ENCODE measurements at regions not wholly inside any gene's neighbourhood (a gene's known extent, or its start where the extent isn't known, plus 50 kb on each side); places are given as distances from the start of the nearest gene placed in this dataset.

- DNase-seq (ENCODE audit: low read depth) = no peak
- TF ChIP-seq CTCF (IDR thresholded peaks at IDR 0.05; ENCODE audit: control insufficient read depth, insufficient read depth, low read depth, low read length, missing control alignments) = no peak
- H3K4me3 ChIP-seq (ENCODE audit: control insufficient read depth, low read depth, low read length) = no peak overlapping the region
Observed at GRCh38 chr6:153816366-153816765, 222.7 kb upstream of the OPRM1 start.

GRCh38 chr6:153814136-153814535 lies 224.9 kb upstream of the OPRM1 start:
- H3K4me3 ChIP-seq (ENCODE audit: control insufficient read depth, low read depth, low read length) = no peak overlapping the region
- TF ChIP-seq CTCF (IDR thresholded peaks at IDR 0.05; ENCODE audit: control insufficient read depth, insufficient read depth, low read depth, low read length, missing control alignments) = no peak
- DNase-seq (ENCODE audit: low read depth) = no peak

GRCh38 chr6:153804755-153805330 lies 234.2 kb upstream of the OPRM1 start:
- TF ChIP-seq CTCF (IDR thresholded peaks at IDR 0.05; ENCODE audit: control insufficient read depth, insufficient read depth, low read depth, low read length, missing control alignments) = no peak
- no peak overlapping the region for H3K4me3 ChIP-seq (ENCODE audit: control insufficient read depth, low read depth, low read length)
- no peak for DNase-seq (ENCODE audit: low read depth)

GRCh38 chr6:153801917-153802316 lies 237.1 kb upstream of the OPRM1 start:
- TF ChIP-seq CTCF (IDR thresholded peaks at IDR 0.05; ENCODE audit: control insufficient read depth, insufficient read depth, low read depth, low read length, missing control alignments) = no peak
- H3K4me3 ChIP-seq (ENCODE audit: control insufficient read depth, low read depth, low read length) = no peak overlapping the region
- no peak for DNase-seq (ENCODE audit: low read depth)

- no peak for TF ChIP-seq CTCF (IDR thresholded peaks at IDR 0.05; ENCODE audit: control insufficient read depth, insufficient read depth, low read depth, low read length, missing control alignments)
- H3K4me3 ChIP-seq (ENCODE audit: control insufficient read depth, low read depth, low read length) = no peak overlapping the region
- DNase-seq (ENCODE audit: low read depth) = no peak
Observed at GRCh38 chr6:153800580-153801188, 238.4 kb upstream of the OPRM1 start.

- TF ChIP-seq CTCF (IDR thresholded peaks at IDR 0.05; ENCODE audit: control insufficient read depth, insufficient read depth, low read depth, low read length, missing control alignments) = no peak
- DNase-seq (ENCODE audit: low read depth) = no peak
- no peak overlapping the region for H3K4me3 ChIP-seq (ENCODE audit: control insufficient read depth, low read depth, low read length)
Observed at GRCh38 chr6:153790876-153791473, 248.1 kb upstream of the OPRM1 start.
